IMR-90 (cell line): ENCODE measurements at regions not wholly inside any gene's neighbourhood (a gene's known extent, or its start where the extent isn't known, plus 50 kb on each side); places are given as distances from the start of the nearest gene placed in this dataset.

Source experiments
- ATAC-seq: fragments of 200-7000 bp; cut with Tn5 transposase; 2 replicates; pipeline ENCODE4 v1.9.1; 2020; ENCODE audit warnings: low read depth, mild to moderate bottlenecking, moderate library complexity
- BruUV-seq: library from RNA; stranded (reverse); fragments of 400-500 nt; replicated peaks from 2 replicates; lab custom pipeline; 2021; lab: Mats Ljungman, UMichigan
- CTCF ChIA-PET: fragments of 300-600 bp; formaldehyde crosslinking; extraction: SDS; loops from one replicate; lab custom pipeline; 2021; ENCODE audit warnings: antibody characterized with exemption; lab: Yijun Ruan, JAX
- POLR2A ChIA-PET: fragments of 300-600 bp; sonication (Branson Sonifier 250); formaldehyde crosslinking; loops from one replicate; lab custom pipeline; 2022; ENCODE audit warnings: antibody characterized with exemption; ENCODE audit not compliant: unreplicated experiment; lab: Charles Lee
- DNase-seq: peaks from one replicate; pipeline ENCODE4 v3.0.0; 2013
- H2AFZ ChIP-seq: replicated peaks from 2 replicates; pipeline ENCODE3; 2013; ENCODE audit warnings: low read length, mild to moderate bottlenecking; ENCODE audit not compliant: poor library complexity
- H2AK5ac ChIP-seq: 2 replicates; pipeline ENCODE4 v1.6.1; 2013; ENCODE audit warnings: low read depth, low read length, inconsistent platforms
- H2AK9ac ChIP-seq: replicated peaks from 2 replicates; pipeline ENCODE3; 2013; ENCODE audit warnings: mild to moderate bottlenecking, low read depth, low read length, moderate library complexity; ENCODE audit not compliant: poor library complexity
- H2BK120ac ChIP-seq: 2 replicates; pipeline ENCODE4 v1.6.1; 2013; ENCODE audit warnings: low read depth, low read length, inconsistent platforms
- H2BK15ac ChIP-seq: 3 replicates; pipeline ENCODE4 v1.6.1; 2013; ENCODE audit warnings: low read depth, low read length, inconsistent platforms
- H2BK20ac ChIP-seq: 2 replicates; pipeline ENCODE4 v1.6.1; 2013; ENCODE audit warnings: low read depth, mild to moderate bottlenecking, inconsistent platforms, low read length, moderate library complexity
- H2BK5ac ChIP-seq: 2 replicates; pipeline ENCODE4 v1.6.1; 2013; ENCODE audit warnings: mild to moderate bottlenecking, low read depth, low read length, inconsistent platforms; ENCODE audit not compliant: poor library complexity, severe bottlenecking
- H3K14ac ChIP-seq: replicated peaks from 2 replicates; pipeline ENCODE4 v1.6.1; 2013; ENCODE audit warnings: low read depth, low read length, inconsistent platforms
- H3K18ac ChIP-seq: 2 replicates; pipeline ENCODE4 v1.6.1; 2013; ENCODE audit warnings: low read depth, low read length, control low read depth
- H3K23ac ChIP-seq: 2 replicates; pipeline ENCODE4 v1.6.1; 2013; ENCODE audit warnings: low read depth, low read length, inconsistent platforms
- H3K27ac ChIP-seq: 2 replicates; pipeline ENCODE4 v1.5.1; 2013; ENCODE audit warnings: mild to moderate bottlenecking, control low read depth, low read length; ENCODE audit not compliant: insufficient read depth
- H3K27me3 ChIP-seq: 2 replicates; pipeline ENCODE4 v1.6.1; 2013; ENCODE audit warnings: low read length; ENCODE audit not compliant: control insufficient read depth, insufficient read depth
- H3K36me3 ChIP-seq: 2 replicates; pipeline ENCODE4 v1.6.1; 2013; ENCODE audit warnings: low read length, mixed read lengths; ENCODE audit not compliant: control insufficient read depth, insufficient read depth
- H3K4ac ChIP-seq: 2 replicates; pipeline ENCODE4 v1.6.1; 2013; ENCODE audit warnings: low read depth, low read length, inconsistent platforms
- H3K4me1 ChIP-seq: 2 replicates; pipeline ENCODE4 v1.6.1; 2013; ENCODE audit warnings: low read length, mixed read lengths; ENCODE audit not compliant: control insufficient read depth, insufficient read depth
- H3K4me2 ChIP-seq: 2 replicates; pipeline ENCODE4 v1.6.1; 2013; ENCODE audit warnings: low read depth, mild to moderate bottlenecking, control low read depth, low read length, moderate library complexity
- H3K4me3 ChIP-seq: 2 replicates; pipeline ENCODE4 v1.5.1; 2013; ENCODE audit warnings: low read depth, mild to moderate bottlenecking, control low read depth, low read length, moderate library complexity; ENCODE audit not compliant: insufficient read depth
- H3K56ac ChIP-seq: 2 replicates; pipeline ENCODE4 v1.6.1; 2013; ENCODE audit warnings: low read length, inconsistent platforms; ENCODE audit not compliant: insufficient read depth; ENCODE audit errors: extremely low read depth
- H3K79me1 ChIP-seq, 2 experiments: 2 replicates each; pipeline ENCODE4 v1.6.1; 2013; ENCODE audit warnings: low read length in 2 of 2, inconsistent platforms in 1 of 2, low read depth in 1 of 2
- H3K9ac ChIP-seq: 2 replicates; pipeline ENCODE4 v1.6.1; 2013; ENCODE audit warnings: low read depth, low read length, control low read depth
- H3K9me1 ChIP-seq: 2 replicates; pipeline ENCODE4 v1.6.1; 2013; ENCODE audit warnings: low read length, inconsistent platforms; ENCODE audit not compliant: insufficient read depth
- H3K9me3 ChIP-seq: 2 replicates; pipeline ENCODE4 v1.6.1; 2013; ENCODE audit warnings: low read length; ENCODE audit not compliant: control insufficient read depth, insufficient read depth
- H4K20me1 ChIP-seq: 2 replicates; pipeline ENCODE4 v1.6.1; 2013; ENCODE audit warnings: low read length, inconsistent platforms; ENCODE audit not compliant: insufficient read depth
- H4K5ac ChIP-seq: 2 replicates; pipeline ENCODE4 v1.6.1; 2013; ENCODE audit warnings: mild to moderate bottlenecking, low read depth, low read length, control low read depth
- H4K8ac ChIP-seq, 2 experiments: 2 replicates each; pipeline ENCODE4 v1.6.1; 2013; ENCODE audit warnings: low read depth in 2 of 2, low read length in 2 of 2, control low read depth in 1 of 2, inconsistent platforms in 1 of 2
- H4K91ac ChIP-seq: 2 replicates; pipeline ENCODE4 v1.6.1; 2013; ENCODE audit warnings: low read depth, low read length, inconsistent platforms; ENCODE audit not compliant: insufficient read depth
- BHLHE40 ChIP-seq: fragments of 150-350 bp; IDR thresholded peaks from 2 replicates; pipeline ENCODE4 v1.6.1; 2016; ENCODE audit warnings: mild to moderate bottlenecking, low read depth, low read length
- CEBPB ChIP-seq: IDR thresholded peaks from 2 replicates; pipeline ENCODE4 v1.6.1; 2012; ENCODE audit warnings: low read depth, low read length, improper control_type of control experiment
- CHD1 ChIP-seq: IDR thresholded peaks from 2 replicates; pipeline ENCODE4 v1.6.1; 2012; ENCODE audit warnings: low read depth, low read length, improper control_type of control experiment
- MAFK ChIP-seq: IDR thresholded peaks from 2 replicates; pipeline ENCODE4 v1.6.1; 2012; ENCODE audit warnings: low read depth, low read length, improper control_type of control experiment
- MAZ ChIP-seq: IDR thresholded peaks from 2 replicates; pipeline ENCODE4 v1.6.1; 2012; ENCODE audit warnings: low read depth, mild to moderate bottlenecking, low read length, improper control_type of control experiment, moderate library complexity, borderline replicate concordance
- MXI1 ChIP-seq: IDR thresholded peaks from 2 replicates; pipeline ENCODE4 v1.6.1; 2012; ENCODE audit warnings: low read depth, mild to moderate bottlenecking, low read length, moderate library complexity, borderline replicate concordance
- NFE2L2 ChIP-seq: fragments of 150-350 bp; IDR thresholded peaks from 2 replicates; pipeline ENCODE4 v1.6.1; 2016; ENCODE audit warnings: low read depth, mild to moderate bottlenecking, low read length
- RAD21 ChIP-seq: IDR thresholded peaks from 2 replicates; pipeline ENCODE4 v1.6.1; 2012; ENCODE audit warnings: low read length, improper control_type of control experiment
- RCOR1 ChIP-seq: IDR thresholded peaks from 2 replicates; pipeline ENCODE4 v1.6.1; 2012; ENCODE audit warnings: mild to moderate bottlenecking, low read length, improper control_type of control experiment; ENCODE audit not compliant: insufficient replicate concordance
- RFX5 ChIP-seq: IDR thresholded peaks from 2 replicates; pipeline ENCODE4 v1.8.0; 2012; ENCODE audit warnings: low read depth, mild to moderate bottlenecking, low read length, moderate library complexity
- SMC3 ChIP-seq: fragments of 150-350 bp; IDR thresholded peaks from 2 replicates; pipeline ENCODE4 v1.6.1; 2016; ENCODE audit warnings: low read depth, mild to moderate bottlenecking, antibody characterized with exemption, low read length, moderate library complexity
- WGBS, 2 experiments: methylation state at CpG; one replicate each; pipeline versions ENCODE4 v1.1.5 to v1.1.7; 2013; ENCODE audit warnings: missing lambda C conversion rate in 2 of 2; ENCODE audit not compliant: insufficient read length in 1 of 2; ENCODE audit errors: extremely low coverage in 2 of 2; 5-methylcytosine and 5-hydroxymethylcytosine counted together
- dilution Hi-C: fragments of 300-500 bp; cut with HindIII; formaldehyde crosslinking; loops from one replicate; pipeline ENCODE4 v1.14.3; 2018; ENCODE audit warnings: low sequenced_read_pairs; ENCODE audit not compliant: unreplicated experiment
- in situ Hi-C: fragments of 300-500 bp; cut with MboI; formaldehyde crosslinking; loops from 3 replicates; pipeline ENCODE4 v1.14.3; 2019; ENCODE audit warnings: low sequenced_read_pairs, inconsistent platforms, mixed read lengths
- intact Hi-C: fragments of 100-400 bp; cut with micrococcal nuclease; formaldehyde crosslinking; loops from 2 replicates; pipeline ENCODE4 v1.10.0; 2022
- TF ChIP-seq, protein P1 (sequence below): fragments of 150-350 bp; IDR thresholded peaks from 2 replicates; pipeline ENCODE4 v1.6.1; 2017; ENCODE audit warnings: mild to moderate bottlenecking, antibody characterized with exemption, low read length, low read depth
- TF ChIP-seq, protein P2 (sequence below): conservative IDR thresholded peaks from 2 replicates; pipeline ENCODE4 v1.5.1; 2012; ENCODE audit warnings: mild to moderate bottlenecking, low read depth, low read length, improper control_type of control experiment
- TF ChIP-seq, protein P3 (sequence below): fragments of 150-350 bp; IDR thresholded peaks from 2 replicates; pipeline ENCODE4 v1.6.1; 2016; ENCODE audit warnings: low read depth, mild to moderate bottlenecking, low read length, moderate library complexity, borderline replicate concordance

DNA sequence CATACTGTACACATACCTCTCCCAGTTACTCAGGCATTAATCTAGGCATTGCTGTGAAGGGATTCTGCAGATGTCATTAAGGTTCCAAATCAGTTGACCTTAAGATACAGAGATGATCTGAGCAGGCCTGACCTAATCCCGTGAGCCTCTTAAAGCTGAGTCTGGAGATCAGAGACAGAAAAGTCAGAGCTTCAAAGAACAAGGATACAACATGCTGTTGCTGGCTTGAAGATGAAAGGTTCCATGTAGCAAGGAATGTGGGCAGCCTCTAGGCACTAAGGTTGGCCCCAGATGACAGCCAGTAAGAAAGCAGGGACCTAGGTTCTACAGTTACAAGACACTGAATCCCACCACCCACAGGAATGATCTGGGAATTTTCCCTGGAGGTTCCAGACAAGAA lies 81.1 kb downstream of the MAP1LC3B2 start:
- Histone ChIP-seq H3K9me3 (peaks cover 7% of the 10 kb centered on the region), H3K27me3 (peaks cover 13% of the 10 kb centered on the region), H2AK9ac (no peak overlapping the region), H3K18ac (no peak overlapping the region), H3K56ac (no peak overlapping the region), H3K9me1 (no peaks in the 10 kb centered on the region), H2AK5ac (no peak overlapping the region), H3K9ac (no peak overlapping the region), H3K4me2 (no peak overlapping the region), H3K4me3 (no peak overlapping the region), H3K4me1 (no peaks in the 10 kb centered on the region), H3K4ac (no peak overlapping the region), H3K79me1 (no peaks in the 10 kb centered on the region), H2BK15ac (no peak overlapping the region), H3K36me3 (no peaks in the 10 kb centered on the region), H2BK5ac (no peak overlapping the region), H2BK120ac (no peak overlapping the region), H3K27ac (no peak overlapping the region), H4K5ac (no peak overlapping the region), H3K23ac (no peak overlapping the region), H4K8ac (no peak overlapping the region), H2BK20ac (no peak overlapping the region), H4K20me1 (no peaks in the 10 kb centered on the region), H2AFZ (no peak overlapping the region), H4K91ac (no peak overlapping the region), H3K14ac (no peak overlapping the region)
- in situ Hi-C loops, result no loop called here
- no TSS peak for BruUV-seq
- TF ChIP-seq RCOR1 (no peak), SMC3 (no peak), MAZ (no peak), MXI1 (no peak), NFE2L2 (no peak), RFX5 (no peak), RAD21 (no peak), BHLHE40 (no peak), MAFK (no peak), CEBPB (no peak), CHD1 (no peak)
- TF ChIP-seq, protein P1, sequence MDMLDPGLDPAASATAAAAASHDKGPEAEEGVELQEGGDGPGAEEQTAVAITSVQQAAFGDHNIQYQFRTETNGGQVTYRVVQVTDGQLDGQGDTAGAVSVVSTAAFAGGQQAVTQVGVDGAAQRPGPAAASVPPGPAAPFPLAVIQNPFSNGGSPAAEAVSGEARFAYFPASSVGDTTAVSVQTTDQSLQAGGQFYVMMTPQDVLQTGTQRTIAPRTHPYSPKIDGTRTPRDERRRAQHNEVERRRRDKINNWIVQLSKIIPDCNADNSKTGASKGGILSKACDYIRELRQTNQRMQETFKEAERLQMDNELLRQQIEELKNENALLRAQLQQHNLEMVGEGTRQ, result no peak
- TF ChIP-seq, protein P2, sequence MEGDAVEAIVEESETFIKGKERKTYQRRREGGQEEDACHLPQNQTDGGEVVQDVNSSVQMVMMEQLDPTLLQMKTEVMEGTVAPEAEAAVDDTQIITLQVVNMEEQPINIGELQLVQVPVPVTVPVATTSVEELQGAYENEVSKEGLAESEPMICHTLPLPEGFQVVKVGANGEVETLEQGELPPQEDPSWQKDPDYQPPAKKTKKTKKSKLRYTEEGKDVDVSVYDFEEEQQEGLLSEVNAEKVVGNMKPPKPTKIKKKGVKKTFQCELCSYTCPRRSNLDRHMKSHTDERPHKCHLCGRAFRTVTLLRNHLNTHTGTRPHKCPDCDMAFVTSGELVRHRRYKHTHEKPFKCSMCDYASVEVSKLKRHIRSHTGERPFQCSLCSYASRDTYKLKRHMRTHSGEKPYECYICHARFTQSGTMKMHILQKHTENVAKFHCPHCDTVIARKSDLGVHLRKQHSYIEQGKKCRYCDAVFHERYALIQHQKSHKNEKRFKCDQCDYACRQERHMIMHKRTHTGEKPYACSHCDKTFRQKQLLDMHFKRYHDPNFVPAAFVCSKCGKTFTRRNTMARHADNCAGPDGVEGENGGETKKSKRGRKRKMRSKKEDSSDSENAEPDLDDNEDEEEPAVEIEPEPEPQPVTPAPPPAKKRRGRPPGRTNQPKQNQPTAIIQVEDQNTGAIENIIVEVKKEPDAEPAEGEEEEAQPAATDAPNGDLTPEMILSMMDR, result no peak
- TF ChIP-seq, protein P3, sequence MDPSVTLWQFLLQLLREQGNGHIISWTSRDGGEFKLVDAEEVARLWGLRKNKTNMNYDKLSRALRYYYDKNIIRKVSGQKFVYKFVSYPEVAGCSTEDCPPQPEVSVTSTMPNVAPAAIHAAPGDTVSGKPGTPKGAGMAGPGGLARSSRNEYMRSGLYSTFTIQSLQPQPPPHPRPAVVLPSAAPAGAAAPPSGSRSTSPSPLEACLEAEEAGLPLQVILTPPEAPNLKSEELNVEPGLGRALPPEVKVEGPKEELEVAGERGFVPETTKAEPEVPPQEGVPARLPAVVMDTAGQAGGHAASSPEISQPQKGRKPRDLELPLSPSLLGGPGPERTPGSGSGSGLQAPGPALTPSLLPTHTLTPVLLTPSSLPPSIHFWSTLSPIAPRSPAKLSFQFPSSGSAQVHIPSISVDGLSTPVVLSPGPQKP, result no peak
- ChIA-PET CTCF (no interaction called here), POLR2A (no interaction called here)
- dilution Hi-C loops, result no loop called here
- no peak for ATAC-seq
- intact Hi-C loops, result no loop called here
- WGBS, 2 experiments, result 67% methylated on average over 1 of the region's 1 CpG; no CpG with 5 or more reads in 1 of the 2 experiments
- DNase-seq, result no peak
